MM.1S (cell line): ENCODE measurements at regions not wholly inside any gene's neighbourhood (a gene's known extent, or its start where the extent isn't known, plus 50 kb on each side); places are given as distances from the start of the nearest gene placed in this dataset.

ENCODE experiments used
- CTCF ChIP-seq: fragments of 300-600 bp; sonication (generic); IDR thresholded peaks from 2 replicates; pipeline ENCODE4 v1.5.1; 2016; ENCODE audit warnings: antibody characterized with exemption, low read length, mixed read lengths
- EZH2 ChIP-seq: fragments of 300-600 bp; sonication (generic); optimal IDR thresholded peaks from 2 replicates; pipeline ENCODE3; 2017; ENCODE audit warnings: low read depth, mild to moderate bottlenecking, antibody characterized with exemption, low read length, mixed read lengths
- EZH2phosphoT487 ChIP-seq: fragments of 300-600 bp; sonication (generic); IDR thresholded peaks from 2 replicates; pipeline ENCODE4 v1.6.1; 2018; ENCODE audit warnings: antibody characterized with exemption, low read length

- TF ChIP-seq EZH2 (no peak), CTCF (no peak), EZH2phosphoT487 (no peak)
These were observed 226.0 kb downstream of the DACT1 start for GRCh38 chr14:58863661-58864345.
